ENCODE measurements at regions not wholly inside any gene's neighbourhood (a gene's known extent, or its start where the extent isn't known, plus 50 kb on each side); places are given as distances from the start of the nearest gene placed in this dataset.
"Not testable (repeated sequence)": the region's sequence is repeated elsewhere in the genome, so short reads cannot be mapped to it uniquely, and the experiment has no call there.

GRCh38 chr1:99397029-99397428 lies 132.7 kb downstream of the PLPPR4 start:
- 39 to 49% methylated on average over 2 of the region's 2 CpGs for WGBS, 2 donors
- no peak for DNase-seq
- no peak for TF ChIP-seq CTCF (IDR thresholded peaks at IDR 0.05)
- TF ChIP-seq POLR2A (IDR thresholded peaks at IDR 0.05) = no peak
- H3K27ac ChIP-seq = no peak overlapping the region
- no peaks in the 10 kb centered on the region for H3K9me3 ChIP-seq
- H3K4me1 ChIP-seq = no peaks in the 10 kb centered on the region
- H3K27me3 ChIP-seq = no peaks in the 10 kb centered on the region
- no peak overlapping the region for H3K4me3 ChIP-seq (replicated peaks in 1 of 3)
- intact Hi-C loops (cut with DNase I) = no loop called here
- no peaks in the 10 kb centered on the region for H3K36me3 ChIP-seq

DNA sequence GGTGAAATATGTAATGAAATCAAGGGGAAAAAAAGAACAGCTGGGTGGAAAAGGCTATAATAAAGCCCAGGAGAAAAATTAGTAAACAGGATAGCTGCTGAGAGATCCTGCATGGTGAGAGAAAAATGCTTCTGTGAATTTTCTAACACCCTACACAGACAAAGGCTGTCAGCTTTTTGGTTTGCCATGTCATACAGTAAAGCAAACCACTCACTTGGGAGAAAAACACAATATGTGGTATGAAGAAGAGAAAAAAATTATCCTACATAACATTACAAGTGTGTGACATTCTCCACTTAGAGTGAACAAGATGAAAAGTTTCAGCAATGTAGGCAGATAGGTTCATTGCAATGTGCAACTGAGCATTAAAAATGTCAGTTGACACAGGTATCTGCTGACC lies 133.6 kb downstream of the PLPPR4 start:
- DNase-seq = no peak
- no peaks in the 10 kb centered on the region for H3K4me1 ChIP-seq
- intact Hi-C loops (cut with DNase I) = no loop called here
- no peak overlapping the region for H3K27ac ChIP-seq
- no peaks in the 10 kb centered on the region for H3K27me3 ChIP-seq
- H3K9me3 ChIP-seq = no peaks in the 10 kb centered on the region
- H3K36me3 ChIP-seq = no peaks in the 10 kb centered on the region
- TF ChIP-seq POLR2A (IDR thresholded peaks at IDR 0.05) = no peak
- no peak for TF ChIP-seq CTCF (IDR thresholded peaks at IDR 0.05)
- no peak overlapping the region for H3K4me3 ChIP-seq (replicated peaks in 1 of 3)

DNA sequence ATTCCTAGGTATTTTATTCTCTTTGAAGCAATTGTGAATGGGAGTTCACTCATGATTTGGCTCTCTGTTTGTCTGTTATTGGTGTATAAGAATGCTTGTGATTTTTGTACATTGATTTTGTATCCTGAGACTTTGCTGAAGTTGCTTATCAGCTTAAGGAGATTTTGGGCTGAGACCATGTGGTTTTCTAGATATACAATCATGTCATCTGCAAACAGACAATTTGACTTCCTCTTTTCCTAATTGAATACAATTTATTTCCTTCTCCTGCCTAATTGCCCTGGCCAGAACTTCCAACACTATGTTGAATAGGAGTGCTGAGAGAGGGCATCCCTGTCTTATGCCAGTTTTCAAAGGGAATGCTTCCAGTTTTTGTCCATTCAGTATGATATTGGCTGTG lies 137.3 kb downstream of the PLPPR4 start:
- H3K27ac ChIP-seq; H3K27me3 ChIP-seq; DNase-seq; H3K4me1 ChIP-seq; H3K9me3 ChIP-seq; H3K4me3 ChIP-seq (replicated peaks in 1 of 3); H3K36me3 ChIP-seq; intact Hi-C loops (cut with DNase I): not testable (repeated sequence)

DNA sequence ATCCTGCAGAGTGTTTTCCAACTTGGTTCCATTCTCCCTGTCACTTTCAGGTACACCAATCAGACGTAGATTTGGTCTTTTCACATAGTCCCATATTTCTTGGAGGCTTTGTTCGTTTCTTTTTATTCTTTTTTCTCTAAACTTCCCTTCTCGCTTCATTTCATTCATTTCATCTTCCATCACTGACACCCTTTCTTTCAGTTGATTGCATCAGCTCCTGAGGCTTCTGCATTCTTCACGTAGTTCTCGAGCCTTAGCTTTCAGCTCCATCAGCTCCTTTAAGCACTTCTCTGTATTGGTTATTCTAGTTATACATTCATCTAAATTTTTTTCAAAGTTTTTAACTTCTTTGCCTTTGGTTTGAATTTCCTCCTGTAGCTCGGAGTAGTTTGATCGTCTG lies 140.1 kb downstream of the PLPPR4 start:
- H3K4me3 ChIP-seq (replicated peaks in 1 of 3); intact Hi-C loops (cut with DNase I); H3K27ac ChIP-seq; DNase-seq; H3K36me3 ChIP-seq; H3K9me3 ChIP-seq; H3K27me3 ChIP-seq; H3K4me1 ChIP-seq: not testable (repeated sequence)
- WGBS, 2 donors = 93 to 95% methylated on average over 7 of the region's 7 CpGs

DNA sequence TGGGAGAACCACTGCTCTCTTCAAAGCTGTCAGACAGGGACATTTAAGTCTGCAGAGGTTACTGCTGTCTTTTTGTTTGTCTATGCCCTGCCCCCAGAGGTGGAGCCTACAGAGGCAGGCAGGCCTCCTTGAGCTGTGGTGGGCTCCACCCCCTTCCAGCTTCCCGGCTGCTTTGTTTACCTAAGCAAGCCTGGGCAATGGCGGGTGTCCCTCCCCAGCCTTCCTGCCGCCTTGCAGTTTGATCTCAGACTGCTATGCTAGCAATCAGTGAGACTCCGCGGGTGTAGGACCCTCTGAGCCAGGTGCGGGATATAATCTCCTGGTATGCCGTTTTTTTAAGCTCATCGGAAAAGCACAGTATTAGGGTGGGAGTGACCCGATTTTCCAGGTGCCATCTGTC lies 141.0 kb downstream of the PLPPR4 start:
- H3K27ac ChIP-seq; DNase-seq; H3K4me3 ChIP-seq (replicated peaks in 1 of 3); H3K9me3 ChIP-seq; H3K4me1 ChIP-seq; intact Hi-C loops (cut with DNase I); H3K36me3 ChIP-seq; H3K27me3 ChIP-seq: not testable (repeated sequence)
- 89 to 91% methylated on average over 9 of the region's 9 CpGs for WGBS, 2 donors

GRCh38 chr1:99407018-99407417 lies 142.7 kb downstream of the PLPPR4 start:
- Histone ChIP-seq H3K27ac (no peak overlapping the region), H3K36me3 (no peaks in the 10 kb centered on the region), H3K9me3 (no peaks in the 10 kb centered on the region), H3K4me3 (replicated peaks in 1 of 3) (no peak overlapping the region), H3K27me3 (no peaks in the 10 kb centered on the region), H3K4me1 (no peaks in the 10 kb centered on the region)
- intact Hi-C loops (cut with DNase I) = no loop called here
- no peak for TF ChIP-seq CTCF (IDR thresholded peaks at IDR 0.05)
- no peak for TF ChIP-seq POLR2A (IDR thresholded peaks at IDR 0.05)
- DNase-seq = no peak
- WGBS, 2 donors = 74% methylated on average over 3 of the region's 3 CpGs

DNA sequence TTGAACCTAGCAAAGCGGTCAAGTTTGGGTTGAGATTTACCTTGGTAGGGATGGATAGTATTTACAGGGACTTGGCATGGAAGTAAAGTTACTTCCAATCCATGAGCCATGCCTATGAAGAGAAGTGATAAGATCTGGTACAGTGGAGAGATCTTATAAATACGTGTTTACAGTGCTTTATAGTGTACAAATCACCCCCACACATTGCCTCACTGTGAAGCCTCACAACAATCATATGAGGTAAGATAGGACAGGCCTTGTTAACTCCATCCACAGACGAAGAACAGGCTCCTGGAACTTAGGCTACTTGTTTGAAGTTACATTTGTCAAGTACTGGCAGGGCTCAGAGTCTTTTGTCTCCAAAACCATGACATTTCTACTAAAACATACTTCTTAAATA lies 159.8 kb downstream of the PLPPR4 start:
- H3K36me3 ChIP-seq = no peaks in the 10 kb centered on the region
- intact Hi-C loops (cut with DNase I) = no loop called here
- no peak for TF ChIP-seq CTCF (IDR thresholded peaks at IDR 0.05)
- TF ChIP-seq POLR2A (IDR thresholded peaks at IDR 0.05) = no peak
- no peaks in the 10 kb centered on the region for H3K27me3 ChIP-seq
- H3K4me1 ChIP-seq = no peaks in the 10 kb centered on the region
- H3K4me3 ChIP-seq (replicated peaks in 1 of 3) = no peak overlapping the region
- no peak overlapping the region for H3K27ac ChIP-seq
- no peaks in the 10 kb centered on the region for H3K9me3 ChIP-seq
- no peak for DNase-seq
- 69 to 81% methylated on average over 3 of the region's 3 CpGs for WGBS, 2 donors

Measured in thyroid gland (tissue), 4 donors.